Endothelial cell of umbilical vein (primary cell): ENCODE measurements at regions not wholly inside any gene's neighbourhood (a gene's known extent, or its start where the extent isn't known, plus 50 kb on each side); places are given as distances from the start of the nearest gene placed in this dataset.

ENCODE experiments used
- BruUV-seq: library from RNA; stranded (reverse); fragments of 400-500 nt; replicated peaks from 2 replicates; lab custom pipeline; 2021; lab: Mats Ljungman, UMichigan
- CTCF ChIA-PET: fragments of 300-600, 350-600 bp; sonication (Branson Sonifier 250); formaldehyde crosslinking; loops from one replicate; lab custom pipeline; 2021; ENCODE audit warnings: antibody characterized with exemption, inconsistent platforms; lab: Charles Lee
- POLR2A ChIA-PET: fragments of 300-600, 350-600 bp; sonication (Branson Sonifier 250); formaldehyde crosslinking; loops from one replicate; lab custom pipeline; 2021; ENCODE audit warnings: antibody characterized with exemption, inconsistent platforms; lab: Charles Lee
- DNase-seq: peaks from one replicate; pipeline ENCODE4 v3.0.0-alpha.2; 2011; ENCODE audit warnings: low read depth, low spot score
- FAIRE-seq: peaks from 2 replicates; lab custom pipeline; 2011; peaks lifted over from hg19 to GRCh38; lab: Jason Lieb, UNC
- H2AFZ ChIP-seq: 2 replicates; pipeline ENCODE4 v1.6.0; 2012; ENCODE audit warnings: low read depth, low read length, control low read depth, inconsistent platforms
- H3K27ac ChIP-seq: 2 replicates; pipeline ENCODE4 v1.5.1; 2011; ENCODE audit warnings: low read depth, mild to moderate bottlenecking, control low read depth, low read length, moderate library complexity; ENCODE audit not compliant: insufficient read depth
- H3K27me3 ChIP-seq, 2 experiments: 2 replicates each; pipeline versions ENCODE4 v1.6.0 to v1.6.1; 2011; ENCODE audit warnings: low read length in 2 of 2, mixed read lengths in 1 of 2; ENCODE audit not compliant: control insufficient read depth in 2 of 2, insufficient read depth in 2 of 2
- H3K36me3 ChIP-seq, 2 experiments: 2 replicates in 1 of 2; 3 replicates in 1 of 2; pipeline ENCODE4 v1.5.1; 2011; ENCODE audit warnings: low read length in 2 of 2, mild to moderate bottlenecking in 1 of 2, moderate library complexity in 1 of 2; ENCODE audit not compliant: control insufficient read depth in 2 of 2, insufficient read depth in 2 of 2; ENCODE audit errors: extremely low read depth in 1 of 2
- H3K4me1 ChIP-seq: 3 replicates; pipeline ENCODE4 v1.5.1; 2011; ENCODE audit warnings: mild to moderate bottlenecking, low read length; ENCODE audit not compliant: control insufficient read depth, insufficient read depth; ENCODE audit errors: extremely low read depth
- H3K4me2 ChIP-seq: 2 replicates; pipeline ENCODE4 v1.6.1; 2011; ENCODE audit warnings: low read length, control low read depth, mixed read lengths; ENCODE audit not compliant: insufficient read depth
- H3K4me3 ChIP-seq, 3 experiments: fragments of 200-600 bp in 1 of 3; sonication (generic), shearing (Covaris generic) in 1 of 3; replicated peaks in 1 of 3; 2 replicates each; pipeline ENCODE4 v1.5.1; 2011 to 2016; ENCODE audit warnings: control low read depth in 3 of 3, low read length in 3 of 3, mild to moderate bottlenecking in 2 of 3, inconsistent platforms in 1 of 3, low read depth in 1 of 3, moderate library complexity in 1 of 3; ENCODE audit not compliant: insufficient read depth in 1 of 3
- H3K79me2 ChIP-seq: 2 replicates; pipeline ENCODE4 v1.6.0; 2012; ENCODE audit warnings: low read length, inconsistent platforms; ENCODE audit not compliant: control insufficient read depth, insufficient read depth
- H3K9ac ChIP-seq: replicated peaks from 2 replicates; pipeline ENCODE3; 2011; ENCODE audit warnings: low read length, control low read depth; ENCODE audit not compliant: insufficient read depth; ENCODE audit errors: extremely low read depth
- H3K9me1 ChIP-seq: replicated peaks from 3 replicates; pipeline ENCODE4 v1.6.0; 2011; ENCODE audit warnings: mild to moderate bottlenecking, low read length; ENCODE audit not compliant: control insufficient read depth, insufficient read depth; ENCODE audit errors: extremely low read depth
- H3K9me3 ChIP-seq: replicated peaks from 2 replicates; pipeline ENCODE4 v1.5.1; 2012; ENCODE audit warnings: low read length, inconsistent platforms; ENCODE audit not compliant: control insufficient read depth, insufficient read depth
- H4K20me1 ChIP-seq: replicated peaks from 2 replicates; pipeline ENCODE3; 2011; ENCODE audit warnings: mild to moderate bottlenecking, low read length; ENCODE audit not compliant: control insufficient read depth, insufficient read depth; ENCODE audit errors: extremely low read depth
- EZH2 ChIP-seq: IDR thresholded peaks from 2 replicates; pipeline ENCODE4 v1.6.1; 2012; ENCODE audit warnings: borderline replicate concordance, low read depth, mild to moderate bottlenecking, moderate library complexity, low read length, inconsistent platforms; ENCODE audit not compliant: severe bottlenecking
- FOS ChIP-seq: IDR thresholded peaks from 2 replicates; pipeline ENCODE4 v1.6.1; 2011; ENCODE audit warnings: mild to moderate bottlenecking, low read length, moderate library complexity, borderline replicate concordance; ENCODE audit not compliant: insufficient read depth
- GATA2 ChIP-seq: IDR thresholded peaks from 2 replicates; pipeline ENCODE4 v1.7.0; 2011; ENCODE audit warnings: low read depth, mild to moderate bottlenecking, moderate library complexity, mixed read lengths, low read length; ENCODE audit not compliant: insufficient read length, insufficient read depth
- JUN ChIP-seq: IDR thresholded peaks from 2 replicates; pipeline ENCODE4 v1.6.1; 2011; ENCODE audit warnings: borderline replicate concordance, low read depth; ENCODE audit not compliant: insufficient read length, insufficient read depth
- MYC ChIP-seq: IDR thresholded peaks from one replicate; pipeline ENCODE4 v1.6.1; 2011; ENCODE audit warnings: mild to moderate bottlenecking, low read depth, low read length
- POLR2A ChIP-seq: IDR thresholded peaks from 2 replicates; pipeline ENCODE4 v1.6.1; 2012; ENCODE audit warnings: low read depth, mild to moderate bottlenecking, control low read depth, low read length
- POLR2AphosphoS5 ChIP-seq: IDR thresholded peaks from 2 replicates; pipeline ENCODE4 v1.6.1; 2012; ENCODE audit warnings: low read depth, mild to moderate bottlenecking, control low read depth, low read length, moderate library complexity; ENCODE audit not compliant: insufficient read depth
- dilution Hi-C: fragments of 300-500 bp; cut with MboI; formaldehyde crosslinking; loops from one replicate; pipeline ENCODE4 v1.15.0; 2019; ENCODE audit warnings: low sequenced_read_pairs; ENCODE audit not compliant: extremely low pct_ligation_motif_present
- intact Hi-C: fragments of 100-400 bp; cut with micrococcal nuclease; formaldehyde crosslinking; loops from one replicate; pipeline ENCODE4 v1.10.0; 2022
- TF ChIP-seq, protein P1 (sequence below), 2 donors: IDR thresholded peaks; 1 replicate in 1 of 2; 2 replicates in 1 of 2; pipeline ENCODE4 v1.5.1; 2011; ENCODE audit warnings: low read length in 2 of 2, mild to moderate bottlenecking in 2 of 2, moderate library complexity in 2 of 2, control low read depth in 1 of 2, inconsistent platforms in 1 of 2, low read depth in 1 of 2; ENCODE audit not compliant: insufficient read depth in 1 of 2; ENCODE audit errors: extremely low read depth in 1 of 2
- TF ChIP-seq, protein P2 (sequence below): IDR thresholded peaks from 2 replicates; pipeline ENCODE4 v1.6.1; 2011; ENCODE audit not compliant: insufficient read depth, insufficient read length

DNA sequence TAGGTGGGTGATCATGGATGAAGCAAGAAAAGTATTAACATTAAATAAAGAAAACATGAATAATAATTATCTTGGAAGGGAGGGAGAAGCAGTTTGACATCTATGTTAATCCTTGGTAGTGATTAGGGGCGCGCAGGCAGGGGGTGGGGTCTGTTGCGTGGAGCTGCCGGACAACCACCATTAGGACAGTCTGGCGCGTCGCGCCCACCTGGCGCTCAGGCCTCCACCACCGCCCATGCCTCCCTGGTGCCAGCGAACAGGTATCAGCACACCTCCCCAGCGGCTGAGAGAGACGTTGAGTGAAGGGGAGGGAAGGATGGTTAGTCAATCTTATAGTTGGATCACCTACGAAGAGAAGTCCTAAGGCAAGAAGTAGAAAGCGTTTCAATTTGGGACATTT is 94.2 kb upstream of the CDK1 start:
- POLR2A ChIA-PET: no interaction called here
- no TSS peak for BruUV-seq
- DNase-seq (no peak), FAIRE-seq (no peak)
- Histone ChIP-seq H3K36me3 (no peaks in the 10 kb centered on the region), H3K9me3 (no peaks in the 10 kb centered on the region), H3K4me3 (no peak overlapping the region), H3K4me2 (no peak overlapping the region), H3K4me1 (no peaks in the 10 kb centered on the region), H3K27me3 (no peaks in the 10 kb centered on the region), H3K79me2 (no peaks in the 10 kb centered on the region), H3K9ac (no peak overlapping the region), H3K9me1 (no peaks in the 10 kb centered on the region), H3K27ac (no peak overlapping the region), H4K20me1 (no peaks in the 10 kb centered on the region), H2AFZ (no peak overlapping the region)
- dilution Hi-C loops (no loop called here), intact Hi-C loops (no loop called here)
- TF ChIP-seq EZH2: no peak
- TF ChIP-seq, protein P1, sequence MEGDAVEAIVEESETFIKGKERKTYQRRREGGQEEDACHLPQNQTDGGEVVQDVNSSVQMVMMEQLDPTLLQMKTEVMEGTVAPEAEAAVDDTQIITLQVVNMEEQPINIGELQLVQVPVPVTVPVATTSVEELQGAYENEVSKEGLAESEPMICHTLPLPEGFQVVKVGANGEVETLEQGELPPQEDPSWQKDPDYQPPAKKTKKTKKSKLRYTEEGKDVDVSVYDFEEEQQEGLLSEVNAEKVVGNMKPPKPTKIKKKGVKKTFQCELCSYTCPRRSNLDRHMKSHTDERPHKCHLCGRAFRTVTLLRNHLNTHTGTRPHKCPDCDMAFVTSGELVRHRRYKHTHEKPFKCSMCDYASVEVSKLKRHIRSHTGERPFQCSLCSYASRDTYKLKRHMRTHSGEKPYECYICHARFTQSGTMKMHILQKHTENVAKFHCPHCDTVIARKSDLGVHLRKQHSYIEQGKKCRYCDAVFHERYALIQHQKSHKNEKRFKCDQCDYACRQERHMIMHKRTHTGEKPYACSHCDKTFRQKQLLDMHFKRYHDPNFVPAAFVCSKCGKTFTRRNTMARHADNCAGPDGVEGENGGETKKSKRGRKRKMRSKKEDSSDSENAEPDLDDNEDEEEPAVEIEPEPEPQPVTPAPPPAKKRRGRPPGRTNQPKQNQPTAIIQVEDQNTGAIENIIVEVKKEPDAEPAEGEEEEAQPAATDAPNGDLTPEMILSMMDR (IDR thresholded peaks at IDR 0.05; ENCODE audit: extremely low read depth in 1 of 2, insufficient read depth in 1 of 2, low read depth in 1 of 2, low read length in 2 of 2): no peak
- TF ChIP-seq POLR2A: no peak
- no peak for TF ChIP-seq GATA2
- TF ChIP-seq, protein P2, sequence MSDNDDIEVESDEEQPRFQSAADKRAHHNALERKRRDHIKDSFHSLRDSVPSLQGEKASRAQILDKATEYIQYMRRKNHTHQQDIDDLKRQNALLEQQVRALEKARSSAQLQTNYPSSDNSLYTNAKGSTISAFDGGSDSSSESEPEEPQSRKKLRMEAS: no peak
- no peak for TF ChIP-seq MYC
- TF ChIP-seq FOS: no peak
- TF ChIP-seq POLR2AphosphoS5: no peak
- TF ChIP-seq JUN: no peak
- CTCF ChIA-PET: no interaction called here
